ENCODE measurements at regions not wholly inside any gene's neighbourhood (a gene's known extent, or its start where the extent isn't known, plus 50 kb on each side); places are given as distances from the start of the nearest gene placed in this dataset.

GRCh38 chr15:96412045-96412905 lies 81.8 kb downstream of the NR2F2 start:
- TF ChIP-seq CBX2 (IDR thresholded peaks at IDR 0.05; ENCODE audit: insufficient read depth, low read length, poor library complexity, severe bottlenecking) (peak; percentile 94), MTF1 (CRISPR knock-in tag; IDR thresholded peaks at IDR 0.05; ENCODE audit: borderline replicate concordance) (no peak), E4F1 (CRISPR knock-in tag; IDR thresholded peaks at IDR 0.05; ENCODE audit: borderline replicate concordance) (no peak), RUNX1 (IDR thresholded peaks at IDR 0.05; ENCODE audit: low read depth) (no peak), CHD2 (IDR thresholded peaks at IDR 0.05; ENCODE audit: low read depth, low read length) (no peak), TAF15 (IDR thresholded peaks at IDR 0.05; ENCODE audit: low read depth, low read length) (no peak)
- TF ChIP-seq, protein P1, sequence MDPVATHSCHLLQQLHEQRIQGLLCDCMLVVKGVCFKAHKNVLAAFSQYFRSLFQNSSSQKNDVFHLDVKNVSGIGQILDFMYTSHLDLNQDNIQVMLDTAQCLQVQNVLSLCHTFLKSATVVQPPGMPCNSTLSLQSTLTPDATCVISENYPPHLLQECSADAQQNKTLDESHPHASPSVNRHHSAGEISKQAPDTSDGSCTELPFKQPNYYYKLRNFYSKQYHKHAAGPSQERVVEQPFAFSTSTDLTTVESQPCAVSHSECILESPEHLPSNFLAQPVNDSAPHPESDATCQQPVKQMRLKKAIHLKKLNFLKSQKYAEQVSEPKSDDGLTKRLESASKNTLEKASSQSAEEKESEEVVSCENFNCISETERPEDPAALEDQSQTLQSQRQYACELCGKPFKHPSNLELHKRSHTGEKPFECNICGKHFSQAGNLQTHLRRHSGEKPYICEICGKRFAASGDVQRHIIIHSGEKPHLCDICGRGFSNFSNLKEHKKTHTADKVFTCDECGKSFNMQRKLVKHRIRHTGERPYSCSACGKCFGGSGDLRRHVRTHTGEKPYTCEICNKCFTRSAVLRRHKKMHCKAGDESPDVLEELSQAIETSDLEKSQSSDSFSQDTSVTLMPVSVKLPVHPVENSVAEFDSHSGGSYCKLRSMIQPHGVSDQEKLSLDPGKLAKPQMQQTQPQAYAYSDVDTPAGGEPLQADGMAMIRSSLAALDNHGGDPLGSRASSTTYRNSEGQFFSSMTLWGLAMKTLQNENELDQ (CRISPR knock-in tag; IDR thresholded peaks at IDR 0.05; ENCODE audit: borderline replicate concordance) = no peak
- Histone ChIP-seq H3K9me1 (ENCODE audit: control insufficient read depth, insufficient read depth, low read length) (no peaks in the 10 kb centered on the region), H3K9me3 (replicated peaks; ENCODE audit: control insufficient read depth, insufficient read depth, low read depth, low read length) (no peaks in the 10 kb centered on the region), H4K20me1 (replicated peaks; ENCODE audit: control insufficient read depth, insufficient read depth, low read length) (no peaks in the 10 kb centered on the region), H3K4me2 (ENCODE audit: insufficient read depth, low read length) (no peak overlapping the region), H3K9ac (ENCODE audit: insufficient read depth in 1 of 2, low read depth in 2 of 2, low read length in 2 of 2) (no peak overlapping the region), H2AFZ (ENCODE audit: low read depth, low read length) (no peak overlapping the region), H3K4me1 (replicated peaks in 1 of 2; ENCODE audit: control insufficient read depth in 2 of 2, insufficient read depth in 2 of 2, low read length in 2 of 2) (peaks cover 10 to 29% of the 10 kb centered on the region in 2 experiments; a peak in 3 of 5 replicates), H3K36me3 (ENCODE audit: control insufficient read depth, insufficient read depth, low read length) (no peaks in the 10 kb centered on the region), H3K4me3 (no peak overlapping the region), H3K79me2 (ENCODE audit: control insufficient read depth, insufficient read depth, low read length) (no peaks in the 10 kb centered on the region), H3K27ac (ENCODE audit: extremely low read depth, low read depth, low read length) (no peak overlapping the region), H3K27me3 (ENCODE audit: control insufficient read depth in 2 of 2, insufficient read depth in 2 of 2, low read length in 2 of 2) (peaks cover 39 to 52% of the 10 kb centered on the region in 2 experiments)
- in situ Hi-C loops (cut with MboI) = no loop called here
- no TSS peak for BruUV-seq (replicated peaks)
- DNase-seq (ENCODE audit: extremely low read depth in 1 of 4, low spot score in 3 of 4) (no peak), ATAC-seq (no peak), FAIRE-seq (no peak)
- ChIA-PET CTCF (ENCODE audit: low intra/inter-chr PET ratio) (no interaction called here), POLR2A (no interaction called here)
- intact Hi-C loops (cut with micrococcal nuclease) = no loop called here
- WGBS (ENCODE audit: insufficient coverage, low coverage, missing lambda C conversion rate) = 4% methylated on average over 5 of the region's 6 CpGs

All from K562 (cell line).